ENCODE measurements at regions not wholly inside any gene's neighbourhood (a gene's known extent, or its start where the extent isn't known, plus 50 kb on each side); places are given as distances from the start of the nearest gene placed in this dataset.

- Histone ChIP-seq H3K23ac (ENCODE audit: low read depth, low read length) (no peak overlapping the region), H3K27me3 (ENCODE audit: control insufficient read depth, insufficient read depth, low read length) (peaks cover 6% of the 10 kb centered on the region; the same call in 1 of the 2 replicates), H3K18ac (ENCODE audit: low read depth, low read length) (no peak overlapping the region), H4K20me1 (ENCODE audit: insufficient read depth, low read length) (no peaks in the 10 kb centered on the region), H2AFZ (replicated peaks; ENCODE audit: low read length, poor library complexity) (no peak overlapping the region), H4K8ac (ENCODE audit: low read depth in 2 of 2, low read length in 2 of 2) (no peak overlapping the region), H4K91ac (ENCODE audit: insufficient read depth, low read depth, low read length) (no peak overlapping the region), H3K9me3 (ENCODE audit: control insufficient read depth, insufficient read depth, low read length) (no peaks in the 10 kb centered on the region), H3K4ac (ENCODE audit: low read depth, low read length) (no peak overlapping the region), H3K9me1 (ENCODE audit: insufficient read depth, low read length) (0 out of 2 replicates have a peak, but pooled peaks cover 3% of the 10 kb centered on the region), H2BK5ac (ENCODE audit: low read depth, low read length, poor library complexity, severe bottlenecking) (no peak overlapping the region), H4K5ac (ENCODE audit: low read depth, low read length) (no peak overlapping the region), H3K36me3 (ENCODE audit: control insufficient read depth, insufficient read depth, low read length) (no peaks in the 10 kb centered on the region), H2BK15ac (ENCODE audit: low read depth, low read length) (no peak overlapping the region), H3K9ac (ENCODE audit: low read depth, low read length) (no peak overlapping the region), H3K79me1 (ENCODE audit: low read depth in 1 of 2, low read length in 2 of 2) (no peaks in the 10 kb centered on the region), H2BK120ac (ENCODE audit: low read depth, low read length) (no peak overlapping the region), H2AK5ac (ENCODE audit: low read depth, low read length) (no peak overlapping the region), H3K56ac (ENCODE audit: extremely low read depth, insufficient read depth, low read length) (no peak overlapping the region), H3K4me3 (ENCODE audit: insufficient read depth, low read depth, low read length) (no peak overlapping the region), H3K4me2 (ENCODE audit: low read depth, low read length) (no peak overlapping the region), H3K4me1 (ENCODE audit: control insufficient read depth, insufficient read depth, low read length) (peaks cover 2% of the 10 kb centered on the region), H2BK20ac (ENCODE audit: low read depth, low read length) (no peak overlapping the region), H3K27ac (ENCODE audit: insufficient read depth, low read length) (no peak overlapping the region), H3K14ac (replicated peaks; ENCODE audit: low read depth, low read length) (no peak overlapping the region), H2AK9ac (replicated peaks; ENCODE audit: low read depth, low read length, poor library complexity) (no peak overlapping the region)
- BruUV-seq (replicated peaks): no TSS peak
- ATAC-seq (ENCODE audit: low read depth) (no peak), DNase-seq (no peak)
- WGBS, 2 experiments (ENCODE audit: extremely low coverage in 2 of 2, insufficient read length in 1 of 2): 17% methylated on average over 1 of the region's 3 CpGs; no CpG with 5 or more reads in 1 of the 2 experiments
- in situ Hi-C loops (cut with MboI; ENCODE audit: low sequenced_read_pairs): no loop called here
- intact Hi-C loops (cut with micrococcal nuclease): no loop called here
- ChIA-PET CTCF (no interaction called here), POLR2A (ENCODE audit: unreplicated experiment) (no interaction called here)
- no peak for TF ChIP-seq NFE2L2 (IDR thresholded peaks at IDR 0.05; ENCODE audit: low read depth, low read length)
- TF ChIP-seq MXI1 (IDR thresholded peaks at IDR 0.05; ENCODE audit: borderline replicate concordance, low read depth, low read length): no peak
- dilution Hi-C loops (cut with HindIII; ENCODE audit: low sequenced_read_pairs, unreplicated experiment): no loop called here
These were observed 58.8 kb upstream of the MAN1A2 start for GRCh38 chr1:117308311-117308916.

Data from IMR-90 (cell line).